ENCODE measurements at regions not wholly inside any gene's neighbourhood (a gene's known extent, or its start where the extent isn't known, plus 50 kb on each side); places are given as distances from the start of the nearest gene placed in this dataset.

- no peak for TF ChIP-seq CTCF (IDR thresholded peaks at IDR 0.05; ENCODE audit: insufficient read depth, low read depth, low read length)
- TF ChIP-seq EZH2 (IDR thresholded peaks at IDR 0.05; ENCODE audit: insufficient read depth, low read length), result no peak
- Histone ChIP-seq H3K4me3 (ENCODE audit: insufficient read depth, low read depth, low read length) (no peak overlapping the region), H3K27me3 (ENCODE audit: insufficient read depth, low read length) (no peaks in the 10 kb centered on the region), H2AFZ (ENCODE audit: low read depth, low read length) (no peak overlapping the region), H3K9me3 (ENCODE audit: insufficient read depth, low read depth, low read length) (no peaks in the 10 kb centered on the region), H3K36me3 (ENCODE audit: insufficient read depth, low read length) (no peaks in the 10 kb centered on the region), H3K79me2 (ENCODE audit: insufficient read depth, low read length) (no peaks in the 10 kb centered on the region), H3K9ac (ENCODE audit: low read length) (no peak overlapping the region), H4K20me1 (ENCODE audit: insufficient read depth, low read length) (no peaks in the 10 kb centered on the region), H3K4me2 (ENCODE audit: low read length) (no peak overlapping the region), H3K4me1 (ENCODE audit: insufficient read depth, low read length) (no peaks in the 10 kb centered on the region), H3K27ac (ENCODE audit: low read depth, low read length) (no peak overlapping the region)
- Mint-ChIP-seq H3K27me3 (ENCODE audit: low read depth, unreplicated experiment) (no peaks in the 10 kb centered on the region), H3K4me1 (ENCODE audit: low read depth, unreplicated experiment) (no peaks in the 10 kb centered on the region), H3K36me3 (ENCODE audit: low read depth, unreplicated experiment) (no peaks in the 10 kb centered on the region), H3K27ac (ENCODE audit: unreplicated experiment) (no peak overlapping the region), H3K9me3 (ENCODE audit: unreplicated experiment) (no peaks in the 10 kb centered on the region), H3K4me3 (ENCODE audit: unreplicated experiment) (no peak overlapping the region)
- DNase-seq (ENCODE audit: low read depth) (no peak), FAIRE-seq (no peak)
These were observed 114.5 kb upstream of the POM121L12 start for GRCh38 chr7:52920977-52921376.

GRCh38 chr7:52917982-52918578 is 117.4 kb upstream of the POM121L12 start:
- Mint-ChIP-seq H3K4me1 (ENCODE audit: low read depth, unreplicated experiment) (no peaks in the 10 kb centered on the region), H3K36me3 (ENCODE audit: low read depth, unreplicated experiment) (no peaks in the 10 kb centered on the region), H3K27me3 (ENCODE audit: low read depth, unreplicated experiment) (no peaks in the 10 kb centered on the region), H3K9me3 (ENCODE audit: unreplicated experiment) (no peaks in the 10 kb centered on the region), H3K27ac (ENCODE audit: unreplicated experiment) (no peak overlapping the region), H3K4me3 (ENCODE audit: unreplicated experiment) (no peak overlapping the region)
- Histone ChIP-seq H3K4me1 (ENCODE audit: insufficient read depth, low read length) (no peaks in the 10 kb centered on the region), H3K4me2 (ENCODE audit: low read length) (no peak overlapping the region), H4K20me1 (ENCODE audit: insufficient read depth, low read length) (no peaks in the 10 kb centered on the region), H3K9ac (ENCODE audit: low read length) (no peak overlapping the region), H2AFZ (ENCODE audit: low read depth, low read length) (no peak overlapping the region), H3K79me2 (ENCODE audit: insufficient read depth, low read length) (no peaks in the 10 kb centered on the region), H3K36me3 (ENCODE audit: insufficient read depth, low read length) (no peaks in the 10 kb centered on the region), H3K9me3 (ENCODE audit: insufficient read depth, low read depth, low read length) (no peaks in the 10 kb centered on the region), H3K27ac (ENCODE audit: low read depth, low read length) (no peak overlapping the region), H3K27me3 (ENCODE audit: insufficient read depth, low read length) (no peaks in the 10 kb centered on the region), H3K4me3 (ENCODE audit: insufficient read depth, low read depth, low read length) (no peak overlapping the region)
- DNase-seq (ENCODE audit: low read depth) (no peak), FAIRE-seq (no peak)
- no peak for TF ChIP-seq EZH2 (IDR thresholded peaks at IDR 0.05; ENCODE audit: insufficient read depth, low read length)
- peak; percentile 11 for TF ChIP-seq CTCF (IDR thresholded peaks at IDR 0.05; ENCODE audit: insufficient read depth, low read depth, low read length)

- Histone ChIP-seq H3K9ac (ENCODE audit: low read length) (no peak overlapping the region), H3K9me3 (ENCODE audit: insufficient read depth, low read depth, low read length) (no peaks in the 10 kb centered on the region), H3K27me3 (ENCODE audit: insufficient read depth, low read length) (no peaks in the 10 kb centered on the region), H2AFZ (ENCODE audit: low read depth, low read length) (no peak overlapping the region), H3K4me2 (ENCODE audit: low read length) (no peak overlapping the region), H3K36me3 (ENCODE audit: insufficient read depth, low read length) (no peaks in the 10 kb centered on the region), H4K20me1 (ENCODE audit: insufficient read depth, low read length) (no peaks in the 10 kb centered on the region), H3K79me2 (ENCODE audit: insufficient read depth, low read length) (no peaks in the 10 kb centered on the region), H3K4me1 (ENCODE audit: insufficient read depth, low read length) (no peaks in the 10 kb centered on the region), H3K27ac (ENCODE audit: low read depth, low read length) (no peak overlapping the region), H3K4me3 (ENCODE audit: insufficient read depth, low read depth, low read length) (no peak overlapping the region)
- TF ChIP-seq EZH2 (IDR thresholded peaks at IDR 0.05; ENCODE audit: insufficient read depth, low read length) (no peak), CTCF (IDR thresholded peaks at IDR 0.05; ENCODE audit: insufficient read depth, low read depth, low read length) (no peak)
- DNase-seq (ENCODE audit: low read depth) (no peak), FAIRE-seq (no peak)
- H3K9me3 Mint-ChIP-seq (ENCODE audit: unreplicated experiment), result peaks cover 4% of the 10 kb centered on the region
- no peaks in the 10 kb centered on the region for H3K27me3 Mint-ChIP-seq (ENCODE audit: low read depth, unreplicated experiment)
- H3K36me3 Mint-ChIP-seq (ENCODE audit: low read depth, unreplicated experiment), result no peaks in the 10 kb centered on the region
- no peak overlapping the region for H3K27ac Mint-ChIP-seq (ENCODE audit: unreplicated experiment)
- H3K4me1 Mint-ChIP-seq (ENCODE audit: low read depth, unreplicated experiment), result no peaks in the 10 kb centered on the region
- H3K4me3 Mint-ChIP-seq (ENCODE audit: unreplicated experiment), result no peak overlapping the region
These were observed 123.6 kb upstream of the POM121L12 start for GRCh38 chr7:52911795-52912194.

Data from astrocyte (in vitro differentiated cells and primary cell).